GM23338 (cell line): ENCODE measurements at regions not wholly inside any gene's neighbourhood (a gene's known extent, or its start where the extent isn't known, plus 50 kb on each side); places are given as distances from the start of the nearest gene placed in this dataset.

ENCODE experiments used
- ATAC-seq: fragments of 200-7000 bp; cut with Tn5 transposase; 3 replicates; pipeline ENCODE4 v1.9.1; 2020
- DNase-seq: peaks from one replicate; pipeline ENCODE4 v3.0.0-alpha.2; 2015; ENCODE audit warnings: low spot score
- H2AFZ ChIP-seq: fragments of 200-600 bp; sonication (generic); 2 replicates; pipeline ENCODE4 v1.8.0; 2016; ENCODE audit warnings: antibody characterized with exemption, mild to moderate bottlenecking, moderate library complexity
- H3F3A ChIP-seq: fragments of 200-600 bp; sonication (generic); replicated peaks from 2 replicates; pipeline ENCODE4 v1.8.0; 2017; ENCODE audit warnings: antibody characterized with exemption, mixed run types, low read depth
- H3K27ac ChIP-seq: fragments of 200-600 bp; sonication (generic); 2 replicates; pipeline ENCODE4 v1.6.1; 2016; ENCODE audit warnings: low read depth
- H3K27me3 ChIP-seq: fragments of 200-600 bp; sonication (generic); 2 replicates; pipeline ENCODE4 v1.8.0; 2016; ENCODE audit warnings: mild to moderate bottlenecking, mixed run types, moderate library complexity; ENCODE audit not compliant: insufficient read depth
- H3K36me3 ChIP-seq: fragments of 200-600 bp; sonication (generic); 2 replicates; pipeline ENCODE4 v1.8.0; 2016; ENCODE audit warnings: mild to moderate bottlenecking; ENCODE audit not compliant: insufficient read depth
- H3K4me1 ChIP-seq: fragments of 200-600 bp; sonication (generic); 2 replicates; pipeline ENCODE4 v1.8.0; 2016; ENCODE audit warnings: mild to moderate bottlenecking, moderate library complexity; ENCODE audit not compliant: insufficient read depth
- H3K4me2 ChIP-seq: fragments of 200-600 bp; sonication (generic); 2 replicates; pipeline ENCODE4 v1.7.1; 2017; ENCODE audit warnings: mixed run types
- H3K4me3 ChIP-seq: fragments of 200-600 bp; sonication (generic); 2 replicates; pipeline ENCODE4 v1.6.1; 2016; ENCODE audit warnings: mixed run types
- H3K79me2 ChIP-seq: fragments of 200-600 bp; sonication (generic); replicated peaks from 2 replicates; pipeline ENCODE4 v1.8.0; 2017; ENCODE audit warnings: mild to moderate bottlenecking; ENCODE audit not compliant: insufficient read depth
- H3K9me2 ChIP-seq: fragments of 200-600 bp; sonication (generic); 2 replicates; pipeline ENCODE4 v1.8.0; 2017; ENCODE audit not compliant: insufficient read depth
- H4K20me1 ChIP-seq: fragments of 200-600 bp; sonication (generic); replicated peaks from 2 replicates; pipeline ENCODE4 v1.8.0; 2017; ENCODE audit warnings: mild to moderate bottlenecking; ENCODE audit not compliant: insufficient read depth
- H3K27ac Mint-ChIP-seq: 2 replicates; pipeline ENCODE4 v1.8.0; 2020; ENCODE audit warnings: inconsistent platforms, mild to moderate bottlenecking, moderate library complexity, mixed read lengths
- H3K27me3 Mint-ChIP-seq: 3 replicates; pipeline ENCODE4 v1.8.0; 2022; ENCODE audit warnings: low read depth, mild to moderate bottlenecking, moderate library complexity, mixed read lengths, inconsistent platforms; ENCODE audit not compliant: insufficient read depth, poor library complexity
- H3K36me3 Mint-ChIP-seq: 3 replicates; pipeline ENCODE4 v1.8.0; 2021; ENCODE audit warnings: low read depth, mild to moderate bottlenecking, inconsistent platforms, moderate library complexity, mixed read lengths
- H3K4me1 Mint-ChIP-seq: 3 replicates; pipeline ENCODE4 v1.8.0; 2020; ENCODE audit warnings: mild to moderate bottlenecking, inconsistent platforms, mixed read lengths
- H3K4me3 Mint-ChIP-seq: 3 replicates; pipeline ENCODE4 v1.8.0; 2021; ENCODE audit warnings: moderate library complexity, mild to moderate bottlenecking, inconsistent platforms, mixed read lengths
- H3K9me3 Mint-ChIP-seq: 3 replicates; pipeline ENCODE4 v1.8.0; 2020; ENCODE audit warnings: moderate library complexity, mild to moderate bottlenecking, inconsistent platforms, mixed read lengths
- CREB1 ChIP-seq: fragments of 250-450 bp; sonication (Bioruptor Pico); IDR thresholded peaks from 2 replicates; pipeline ENCODE4 v1.5.0; 2020; ENCODE audit warnings: low read depth, mild to moderate bottlenecking, moderate library complexity
- CTCF ChIP-seq, 2 experiments: fragments of 200-600 bp in 1 of 2; sonication (generic) in 1 of 2; conservative IDR thresholded peaks; 2 replicates each; pipeline versions ENCODE4 v1.5.1 to v1.6.1; 2016 to 2017; ENCODE audit warnings: antibody characterized with exemption in 2 of 2, low read depth in 2 of 2, mild to moderate bottlenecking in 2 of 2, moderate library complexity in 1 of 2
- ETS1 ChIP-seq: IDR thresholded peaks from 2 replicates; pipeline ENCODE4 v1.6.1; 2016; ENCODE audit warnings: antibody characterized with exemption
- EZH2 ChIP-seq: fragments of 200-600 bp; sonication (generic); IDR thresholded peaks from one replicate; pipeline ENCODE4 v1.8.0; 2017; ENCODE audit warnings: antibody characterized with exemption, mild to moderate bottlenecking, low read depth; ENCODE audit not compliant: unreplicated experiment
- EZH2phosphoT487 ChIP-seq: fragments of 200-600 bp; sonication (generic); IDR thresholded peaks from one replicate; pipeline ENCODE4 v1.8.1; 2018; ENCODE audit warnings: antibody characterized with exemption; ENCODE audit not compliant: unreplicated experiment
- JUNB ChIP-seq: IDR thresholded peaks from one replicate; pipeline ENCODE4 v1.6.1; 2016; ENCODE audit warnings: antibody characterized with exemption; ENCODE audit not compliant: unreplicated experiment
- POLR2AphosphoS5 ChIP-seq: IDR thresholded peaks from 2 replicates; pipeline ENCODE4 v1.6.1; 2016; ENCODE audit warnings: antibody characterized with exemption, low read depth
- REST ChIP-seq: IDR thresholded peaks from one replicate; pipeline ENCODE4 v1.6.1; 2018; ENCODE audit warnings: antibody characterized with exemption; ENCODE audit not compliant: unreplicated experiment
- STAT1 ChIP-seq: IDR thresholded peaks from one replicate; pipeline ENCODE4 v1.6.1; 2016; ENCODE audit warnings: antibody characterized with exemption; ENCODE audit not compliant: unreplicated experiment
- ZNF114 ChIP-seq: fragments of 250-450 bp; sonication (Bioruptor Pico); IDR thresholded peaks from 2 replicates; pipeline ENCODE4 v1.5.0; 2020; ENCODE audit warnings: mild to moderate bottlenecking, moderate library complexity

- Histone ChIP-seq H3K4me1 (no peaks in the 10 kb centered on the region), H3K4me2 (no peak overlapping the region), H3K4me3 (no peak overlapping the region), H2AFZ (no peak overlapping the region), H3F3A (no peaks in the 10 kb centered on the region), H3K27me3 (no peaks in the 10 kb centered on the region), H4K20me1 (no peaks in the 10 kb centered on the region), H3K9me2 (no peaks in the 10 kb centered on the region), H3K79me2 (no peaks in the 10 kb centered on the region), H3K36me3 (no peaks in the 10 kb centered on the region), H3K27ac (no peak overlapping the region)
- TF ChIP-seq STAT1 (no peak), EZH2phosphoT487 (no peak), ZNF114 (CRISPR knock-in tag) (no peak), CTCF (conservative IDR thresholded peaks at IDR 0.05; ENCODE audit: low read depth in 2 of 2) (no peak), REST (no peak), ETS1 (no peak), EZH2 (no peak), POLR2AphosphoS5 (no peak), CREB1 (CRISPR knock-in tag) (no peak)
- H3K9me3 Mint-ChIP-seq, result no peaks in the 10 kb centered on the region
- H3K36me3 Mint-ChIP-seq, result no peaks in the 10 kb centered on the region
- DNase-seq (no peak), ATAC-seq (no peak)
- no peaks in the 10 kb centered on the region; the same call in 2 of the 3 replicates for H3K4me1 Mint-ChIP-seq
- H3K4me3 Mint-ChIP-seq, result no peak overlapping the region
- no peak overlapping the region for H3K27ac Mint-ChIP-seq
- no peaks in the 10 kb centered on the region for H3K27me3 Mint-ChIP-seq
These were observed 669.0 kb upstream of the CDH7 start for GRCh38 chr18:65081786-65082185.

GRCh38 chr18:65073060-65073550 lies 677.7 kb upstream of the CDH7 start:
- H3K4me3 Mint-ChIP-seq, result no peak overlapping the region
- TF ChIP-seq JUNB (no peak), EZH2 (no peak), STAT1 (no peak), CREB1 (CRISPR knock-in tag) (no peak), POLR2AphosphoS5 (no peak), EZH2phosphoT487 (no peak)

More at GRCh38 chr18:65073060-65073550, 677.7 kb upstream of the CDH7 start:
- Mint-ChIP-seq H3K27ac (no peak overlapping the region), H3K4me1 (no peaks in the 10 kb centered on the region; the same call in 2 of the 3 replicates), H3K27me3 (no peaks in the 10 kb centered on the region), H3K36me3 (peaks cover 11% of the 10 kb centered on the region; the same call in 2 of the 3 replicates), H3K9me3 (peaks cover 11% of the 10 kb centered on the region)
- no peaks in the 10 kb centered on the region for H3K27me3 ChIP-seq
- H3K36me3 ChIP-seq, result no peaks in the 10 kb centered on the region
- no peaks in the 10 kb centered on the region for H3F3A ChIP-seq
- H3K4me2 ChIP-seq, result no peak overlapping the region
- no peaks in the 10 kb centered on the region for H4K20me1 ChIP-seq
- H3K4me1 ChIP-seq, result no peaks in the 10 kb centered on the region
- H3K4me3 ChIP-seq, result no peak overlapping the region
- H3K79me2 ChIP-seq, result no peaks in the 10 kb centered on the region
- ATAC-seq (no peak), DNase-seq (no peak)
- H2AFZ ChIP-seq, result no peak overlapping the region
- H3K9me2 ChIP-seq, result no peaks in the 10 kb centered on the region
- no peak overlapping the region for H3K27ac ChIP-seq
